Peyer's patch (tissue), 4 donors: ENCODE measurements at regions not wholly inside any gene's neighbourhood (a gene's known extent, or its start where the extent isn't known, plus 50 kb on each side); places are given as distances from the start of the nearest gene placed in this dataset.

ENCODE experiments used
- CTCF ChIP-seq, 6 experiments: fragments of 450-650 bp in 4 of 6; fragments of 200-600 bp in 2 of 6; sonication (generic) in 1 of 6; IDR thresholded peaks; one replicate each; pipeline ENCODE4 v1.5.1; 2017 to 2019; ENCODE audit warnings: antibody characterized with exemption in 6 of 6, mild to moderate bottlenecking in 3 of 6, moderate library complexity in 1 of 6
- POLR2A ChIP-seq, 2 donors: fragments of 450-650 bp; IDR thresholded peaks; one replicate each; pipeline ENCODE4 v1.5.1; 2017; ENCODE audit warnings: antibody characterized with exemption in 2 of 2, mild to moderate bottlenecking in 2 of 2, moderate library complexity in 2 of 2

GRCh38 chr14:78091361-78091760, 78.8 kb upstream of the NRXN3 start:
- no peak for TF ChIP-seq POLR2A (IDR thresholded peaks at IDR 0.05)
- no peak for TF ChIP-seq CTCF (IDR thresholded peaks at IDR 0.05)
